ENCODE measurements at regions not wholly inside any gene's neighbourhood (a gene's known extent, or its start where the extent isn't known, plus 50 kb on each side); places are given as distances from the start of the nearest gene placed in this dataset.

GRCh38 chr10:110393866-110394265 is 89.1 kb upstream of the SMNDC1 start:
- H3K9ac ChIP-seq (ENCODE audit: low read depth in 1 of 2, low read length in 2 of 2), result no peak overlapping the region
- peaks cover 2 to 14% (median 8%) of the 10 kb centered on the region in 4 donors for H3K4me1 ChIP-seq (ENCODE audit: control insufficient read depth in 4 of 4, insufficient read depth in 4 of 4, low read length in 3 of 4)
- WGBS, result 97% methylated on average over 6 of the region's 6 CpGs
- no peaks in the 10 kb centered on the region for H3K9me3 ChIP-seq (ENCODE audit: control insufficient read depth in 4 of 4, low read length in 3 of 4)
- DNase-seq (ENCODE audit: low spot score), result no peak
- TF ChIP-seq SP1 (IDR thresholded peaks at IDR 0.05) (no peak), YY1 (IDR thresholded peaks at IDR 0.05) (no peak)
- no peak overlapping the region for H3K27ac ChIP-seq (ENCODE audit: low read depth in 1 of 2, low read length in 2 of 2)
- H3K27me3 ChIP-seq (ENCODE audit: control insufficient read depth in 4 of 4, insufficient read depth in 4 of 4, low read length in 3 of 4), result no peaks in the 10 kb centered on the region
- no peak overlapping the region for H3K4me3 ChIP-seq (ENCODE audit: low read depth in 1 of 3, low read length in 3 of 3)
- H3K36me3 ChIP-seq (ENCODE audit: control insufficient read depth in 4 of 4, insufficient read depth in 3 of 4, low read depth in 1 of 4, low read length in 3 of 4), result no peaks in the 10 kb centered on the region

GRCh38 chr10:110394296-110394695 is 89.6 kb upstream of the SMNDC1 start:
- Histone ChIP-seq H3K4me3 (ENCODE audit: low read depth in 1 of 3, low read length in 3 of 3) (no peak overlapping the region), H3K36me3 (ENCODE audit: control insufficient read depth in 4 of 4, insufficient read depth in 3 of 4, low read depth in 1 of 4, low read length in 3 of 4) (no peaks in the 10 kb centered on the region), H3K27me3 (ENCODE audit: control insufficient read depth in 4 of 4, insufficient read depth in 4 of 4, low read length in 3 of 4) (no peaks in the 10 kb centered on the region), H3K27ac (ENCODE audit: low read depth in 1 of 2, low read length in 2 of 2) (no peak overlapping the region), H3K4me1 (ENCODE audit: control insufficient read depth in 4 of 4, insufficient read depth in 4 of 4, low read length in 3 of 4) (peaks cover 2 to 14% (median 8%) of the 10 kb centered on the region in 4 donors), H3K9ac (ENCODE audit: low read depth in 1 of 2, low read length in 2 of 2) (no peak overlapping the region), H3K9me3 (ENCODE audit: control insufficient read depth in 4 of 4, low read length in 3 of 4) (no peaks in the 10 kb centered on the region)
- WGBS, result 93% methylated on average over 8 of the region's 8 CpGs
- TF ChIP-seq MAX (IDR thresholded peaks at IDR 0.05), result no peak
- no peak for TF ChIP-seq GABPA (IDR thresholded peaks at IDR 0.05 in 1 of 2, conservative IDR thresholded peaks at IDR 0.05 in 1 of 2)
- TF ChIP-seq NR2F2 (IDR thresholded peaks at IDR 0.05), result no peak
- TF ChIP-seq HNF4G (IDR thresholded peaks at IDR 0.05), result no peak
- TF ChIP-seq REST (IDR thresholded peaks at IDR 0.05), result no peak
- no peak for TF ChIP-seq EGR1 (IDR thresholded peaks at IDR 0.05; ENCODE audit: low read depth in 2 of 2)
- no peak for TF ChIP-seq TAF1 (conservative IDR thresholded peaks at IDR 0.05)
- TF ChIP-seq HNF4A (conservative IDR thresholded peaks at IDR 0.05), result no peak
- TF ChIP-seq YY1 (IDR thresholded peaks at IDR 0.05), result no peak
- TF ChIP-seq ZBTB33 (IDR thresholded peaks at IDR 0.05), result no peak
- no peak for TF ChIP-seq RXRA (IDR thresholded peaks at IDR 0.05)
- TF ChIP-seq FOXA1 (IDR thresholded peaks at IDR 0.05), result no peak
- no peak for TF ChIP-seq CTCF (IDR thresholded peaks at IDR 0.05; ENCODE audit: low read depth, low read length, missing input control)
- TF ChIP-seq ATF3 (IDR thresholded peaks at IDR 0.05), result no peak
- TF ChIP-seq SP1 (IDR thresholded peaks at IDR 0.05), result no peak
- no peak for TF ChIP-seq JUND (IDR thresholded peaks at IDR 0.05)
- no peak for TF ChIP-seq RAD21 (IDR thresholded peaks at IDR 0.05)
- no peak for TF ChIP-seq FOXA2 (IDR thresholded peaks at IDR 0.05)
- no peak for DNase-seq (ENCODE audit: low spot score)

Measured in liver (tissue), 8 donors.